Left forelimb (tissue), 1 donor: ENCODE measurements at regions not wholly inside any gene's neighbourhood (a gene's known extent, or its start where the extent isn't known, plus 50 kb on each side); places are given as distances from the start of the nearest gene placed in this dataset.

Experiments used
- DNase-seq: peaks from one replicate; pipeline ENCODE4 v3.0.0-alpha.2; 2018; ENCODE audit warnings: low spot score

- peak; percentile 65 for DNase-seq
Observed at GRCh38 chr2:239690651-239691631, 290.1 kb upstream of the HDAC4 start.

GRCh38 chr2:239689985-239690384, 289.2 kb upstream of the HDAC4 start:
- peak; percentile 37 for DNase-seq

- peak; percentile 41 for DNase-seq
Observed at GRCh38 chr2:239689410-239689809, 288.6 kb upstream of the HDAC4 start.

DNA sequence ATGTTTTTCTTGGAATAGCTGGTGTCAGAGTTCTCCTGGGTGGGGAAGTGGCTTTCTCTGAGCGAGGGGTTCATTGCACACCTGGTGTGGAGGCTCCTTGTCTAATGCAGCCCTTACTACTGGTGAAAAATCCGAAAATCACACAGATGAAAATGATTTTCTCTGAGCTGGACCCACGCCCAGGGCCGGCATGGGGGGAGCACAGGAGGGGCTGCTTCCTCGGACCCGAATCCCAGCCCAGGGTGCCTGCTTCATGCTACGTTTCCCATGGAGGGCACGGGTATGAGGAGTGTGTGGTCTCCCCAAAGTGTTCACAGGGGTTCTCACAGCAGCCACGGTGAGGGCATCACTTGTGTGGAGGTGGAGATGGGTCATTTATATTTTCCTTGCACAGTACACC, 288.0 kb upstream of the HDAC4 start:
- DNase-seq: peak; percentile 66

GRCh38 chr2:239688122-239688681, 287.4 kb upstream of the HDAC4 start:
- DNase-seq: peak; percentile 65

- no peak for DNase-seq
Observed at GRCh38 chr2:239687441-239687840, 286.6 kb upstream of the HDAC4 start.

- DNase-seq: no peak
Observed at GRCh38 chr2:239685965-239686364, 285.1 kb upstream of the HDAC4 start.

DNA sequence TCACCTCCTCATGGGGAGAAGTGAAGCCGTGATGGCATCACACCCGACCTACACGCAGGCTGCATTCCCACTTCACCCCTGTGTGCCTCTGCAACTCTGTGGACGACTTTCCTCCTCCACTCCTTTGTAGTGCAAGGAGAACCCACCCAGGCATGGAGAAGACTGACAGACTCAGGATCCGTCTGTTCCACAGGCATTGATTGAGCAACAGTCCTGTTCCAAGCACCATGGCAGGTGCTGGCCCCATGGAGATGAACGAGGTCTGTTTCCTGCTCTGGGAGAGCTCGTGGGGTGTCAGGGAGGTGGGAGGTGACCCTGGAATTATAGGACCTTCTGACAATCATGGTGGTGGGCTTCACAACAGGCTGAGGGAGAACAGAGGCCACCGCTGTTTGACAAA, 284.7 kb upstream of the HDAC4 start:
- DNase-seq: peak; percentile 33

DNA sequence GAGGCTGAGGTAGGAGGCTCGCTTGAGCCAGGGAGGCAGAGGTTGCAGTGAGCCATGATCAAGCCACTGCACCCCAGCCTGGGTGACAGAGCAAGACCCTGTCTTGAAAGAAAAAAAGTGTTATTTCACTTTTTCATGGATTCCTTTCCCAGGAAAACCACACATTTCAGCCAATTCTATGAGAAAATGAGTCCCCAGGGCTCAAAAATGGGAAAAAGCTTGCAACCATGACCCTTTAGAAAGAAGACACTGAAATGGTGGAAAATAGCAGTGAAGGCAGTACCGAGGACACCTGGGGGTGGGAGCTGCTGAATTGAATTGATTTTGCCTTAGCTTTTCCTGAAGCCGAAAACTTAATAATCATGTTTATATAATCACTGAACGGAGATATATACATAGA, 284.2 kb upstream of the HDAC4 start:
- DNase-seq: peak; percentile 41

DNA sequence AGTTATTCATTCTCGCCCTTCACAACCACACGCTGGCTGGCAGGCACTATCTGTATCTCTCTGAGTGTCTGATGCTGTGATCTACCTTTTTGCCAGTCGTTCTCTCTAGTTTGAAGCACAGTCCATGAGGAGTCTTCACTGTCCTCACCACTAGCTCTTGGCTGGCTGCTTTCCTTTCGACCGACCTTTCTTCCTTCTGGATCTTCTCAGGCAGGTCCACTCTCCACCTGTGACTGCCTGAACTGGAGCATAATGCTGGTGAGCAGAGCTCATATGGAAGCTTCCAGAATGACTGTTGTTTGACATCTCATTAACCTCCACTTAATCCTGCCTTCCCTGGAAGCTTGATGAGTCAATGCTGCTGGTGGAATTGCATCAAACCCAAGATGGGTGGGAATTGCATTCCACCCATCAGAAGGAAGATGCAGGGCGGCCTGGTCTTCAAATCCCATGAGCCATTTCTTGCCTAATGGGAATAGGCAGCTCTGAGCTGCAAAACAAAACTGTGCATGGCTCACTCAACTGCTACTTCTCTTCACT, 283.5 kb upstream of the HDAC4 start:
- no peak for DNase-seq

GRCh38 chr2:239682518-239682917, 281.7 kb upstream of the HDAC4 start:
- DNase-seq: no peak

DNA sequence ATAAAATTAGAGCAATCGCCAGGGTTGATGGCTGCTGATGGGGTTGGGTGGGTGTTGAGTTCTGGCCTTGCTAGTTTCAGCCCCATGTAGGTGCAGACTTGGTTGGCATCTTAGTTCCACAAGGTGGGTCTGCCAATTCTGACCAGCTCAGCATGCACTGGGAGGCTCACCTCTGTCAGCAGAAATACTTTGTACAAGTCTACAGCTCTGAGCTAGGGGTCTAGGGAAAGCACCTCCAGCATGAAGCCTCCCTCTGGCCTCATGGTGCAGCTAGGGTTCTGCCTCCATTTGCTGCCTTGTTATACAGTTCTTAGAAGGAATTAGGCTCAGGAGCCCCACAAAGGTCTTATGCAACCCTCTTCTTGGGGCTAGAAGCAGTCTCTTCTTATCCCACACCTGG, 278.9 kb upstream of the HDAC4 start:
- no peak for DNase-seq

DNA sequence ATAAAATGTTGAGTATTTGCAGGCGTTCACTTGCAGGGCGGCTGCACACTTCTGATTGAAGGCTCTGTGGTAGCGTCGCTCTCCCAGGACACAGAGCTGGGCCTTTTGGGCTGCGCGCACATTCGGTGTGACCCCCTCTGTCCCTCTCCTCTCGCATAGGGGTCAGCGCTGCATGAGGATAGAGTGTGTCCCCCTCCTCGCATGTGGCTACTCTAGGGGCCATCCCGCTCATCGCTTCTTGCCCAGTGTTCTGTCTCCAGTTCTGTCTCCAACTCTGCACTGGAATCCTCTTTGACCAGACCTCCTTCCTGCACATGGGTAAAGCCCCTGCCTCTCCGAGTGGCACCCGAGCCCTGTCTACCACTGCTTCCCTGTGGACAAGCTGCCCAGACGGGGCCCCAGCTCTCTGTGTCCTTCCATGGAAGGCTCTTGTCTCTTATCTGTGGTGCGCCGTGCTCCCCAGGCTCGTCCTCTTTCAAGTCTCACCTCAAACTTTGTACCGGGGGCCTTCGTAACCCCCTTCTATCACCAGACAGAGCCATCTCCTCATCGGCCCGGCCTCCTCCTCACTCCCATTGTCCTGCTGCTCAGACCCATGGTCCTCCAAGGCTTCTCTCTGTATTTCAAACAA, 278.0 kb upstream of the HDAC4 start:
- DNase-seq: peak; percentile 49

GRCh38 chr2:239678186-239678490, 277.3 kb upstream of the HDAC4 start:
- no peak for DNase-seq

DNA sequence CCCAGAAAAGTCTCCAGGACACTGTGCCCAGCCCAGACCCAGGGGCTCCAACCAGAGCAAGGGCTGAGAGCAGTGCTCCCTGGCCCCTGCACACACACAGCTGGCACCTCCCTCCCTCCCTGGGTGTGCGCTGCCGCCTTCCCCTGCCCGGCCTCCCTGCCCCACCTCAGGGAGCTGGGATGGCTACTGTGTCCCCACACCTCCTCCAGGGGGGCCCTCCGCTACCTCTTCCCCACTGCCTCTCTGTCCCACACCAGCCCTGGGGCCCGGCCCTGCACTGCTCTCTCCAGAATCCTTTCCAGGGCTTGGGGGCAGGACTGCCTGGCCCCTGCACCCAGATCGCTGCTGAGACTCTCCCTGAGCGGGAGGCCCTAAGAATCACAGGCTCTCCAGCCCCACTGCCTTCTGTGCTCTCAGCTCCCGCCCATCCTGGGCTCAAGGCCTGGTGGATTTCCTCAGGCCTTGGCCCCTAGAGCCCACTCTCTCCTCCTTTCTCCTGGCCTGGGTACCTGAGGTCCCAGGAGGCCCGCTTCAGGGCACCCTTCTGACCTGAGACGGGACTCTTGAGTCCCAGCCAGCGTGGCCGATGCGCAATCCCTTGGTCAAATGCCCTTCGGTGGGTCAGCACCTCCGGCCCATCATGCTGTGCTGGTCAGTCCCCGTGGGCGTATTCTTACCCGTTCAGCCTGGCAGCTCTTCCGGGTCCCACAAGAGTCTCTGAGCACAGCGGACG, 276.8 kb upstream of the HDAC4 start:
- DNase-seq: peak; percentile 45

DNA sequence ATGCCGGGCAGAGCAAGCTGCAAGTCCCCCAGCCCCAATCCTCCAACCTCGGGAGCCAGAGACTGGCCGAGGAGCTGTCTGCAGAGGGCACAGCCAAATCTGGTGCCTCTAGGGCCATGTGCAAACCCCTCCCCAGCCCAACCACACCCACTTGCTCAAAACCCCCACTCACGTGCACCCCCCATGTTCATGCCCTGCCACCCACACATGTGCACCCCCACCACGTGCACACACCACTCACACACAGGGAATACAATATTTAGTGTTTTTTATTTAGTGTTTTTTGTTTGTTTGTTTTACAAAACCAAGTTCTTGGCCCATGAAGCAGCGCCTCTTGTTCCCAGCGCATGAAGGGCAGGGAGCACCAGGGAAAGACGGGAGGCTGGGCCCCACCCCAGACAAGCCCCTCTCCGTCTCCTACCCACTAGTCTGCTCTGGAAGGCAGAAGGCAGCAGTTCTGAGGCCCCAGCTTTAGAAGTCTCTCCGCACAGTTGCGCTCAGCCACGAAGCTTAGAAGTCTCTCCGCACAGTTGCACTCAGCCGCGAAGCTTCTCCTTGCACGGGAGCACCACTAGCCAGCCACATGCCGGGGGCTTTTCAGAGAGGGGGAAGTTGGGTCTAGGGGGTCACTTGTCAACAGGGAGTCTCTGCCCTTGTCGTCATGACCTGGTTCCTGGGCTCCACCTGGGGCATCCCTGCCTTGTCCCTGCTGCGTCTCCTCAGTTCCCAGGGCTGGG, 276.1 kb upstream of the HDAC4 start:
- DNase-seq: peak; percentile 52

DNA sequence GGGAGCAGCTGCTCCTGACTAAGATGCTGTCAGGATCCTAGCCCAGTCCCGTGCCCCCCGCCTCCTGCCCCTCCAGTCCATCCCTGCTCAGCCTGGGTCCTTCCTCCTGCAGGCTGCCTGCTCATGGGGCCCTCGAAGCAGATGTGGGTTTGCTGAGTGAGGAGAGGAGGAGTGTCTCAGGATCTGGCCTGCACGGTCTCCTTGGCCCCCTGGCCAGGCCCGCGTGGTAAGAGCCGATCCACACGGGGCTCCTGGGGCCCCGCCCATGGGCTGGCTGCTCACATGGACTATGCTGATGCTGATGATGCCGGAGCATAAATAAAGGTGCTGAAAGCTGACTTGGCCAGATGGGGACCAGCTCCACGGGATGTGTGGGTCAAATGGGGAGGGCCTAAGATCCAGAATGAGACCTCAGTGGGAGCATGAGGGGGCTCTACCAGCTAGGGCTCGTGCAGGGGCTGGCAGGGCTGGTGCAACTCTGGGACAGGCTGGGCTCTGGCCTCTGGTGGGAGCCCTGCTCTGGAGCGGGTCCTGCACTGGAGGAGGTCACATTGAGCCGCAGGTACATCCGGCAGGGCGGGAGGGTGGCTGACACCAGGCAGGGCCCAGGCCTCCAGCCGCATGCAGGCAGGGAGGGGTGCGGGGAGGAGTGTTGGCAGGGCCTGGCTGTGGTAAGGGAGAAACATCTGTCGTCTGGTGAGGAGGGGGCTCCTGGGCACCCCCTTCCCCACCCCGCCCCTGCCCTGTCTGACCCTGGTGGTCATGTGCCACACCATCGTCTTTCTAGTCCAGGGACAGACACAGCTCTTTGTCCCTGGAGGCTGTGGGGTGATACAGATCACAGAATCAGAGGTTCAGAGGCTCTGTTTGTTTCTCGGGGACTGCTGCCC, 275.3 kb upstream of the HDAC4 start:
- DNase-seq: peak; percentile 56

GRCh38 chr2:239674981-239675825, 274.4 kb upstream of the HDAC4 start:
- DNase-seq: peak; percentile 30
